Activated naive CD4-positive, alpha-beta T cell treated with anti-CD3 and anti-CD28 coated beads, Interleukin-2, amount 50 U/mL, for 24 hours (primary cell): ENCODE measurements at regions not wholly inside any gene's neighbourhood (a gene's known extent, or its start where the extent isn't known, plus 50 kb on each side); places are given as distances from the start of the nearest gene placed in this dataset.

ENCODE experiments used
- H3K27ac Mint-ChIP-seq: one replicate; pipeline ENCODE4 v1.8.0; 2021; ENCODE audit warnings: mild to moderate bottlenecking, mixed read lengths
- H3K27me3 Mint-ChIP-seq: one replicate; pipeline ENCODE4 v1.8.0; 2021; ENCODE audit warnings: mixed read lengths
- H3K36me3 Mint-ChIP-seq: one replicate; pipeline ENCODE4 v1.8.0; 2021; ENCODE audit warnings: mixed read lengths
- H3K4me1 Mint-ChIP-seq: one replicate; pipeline ENCODE4 v1.8.0; 2021; ENCODE audit warnings: mixed read lengths
- H3K4me3 Mint-ChIP-seq: one replicate; pipeline ENCODE4 v1.8.0; 2021; ENCODE audit warnings: mild to moderate bottlenecking, mixed read lengths
- H3K9me3 Mint-ChIP-seq: one replicate; pipeline ENCODE4 v1.8.0; 2021; ENCODE audit warnings: mixed read lengths

DNA sequence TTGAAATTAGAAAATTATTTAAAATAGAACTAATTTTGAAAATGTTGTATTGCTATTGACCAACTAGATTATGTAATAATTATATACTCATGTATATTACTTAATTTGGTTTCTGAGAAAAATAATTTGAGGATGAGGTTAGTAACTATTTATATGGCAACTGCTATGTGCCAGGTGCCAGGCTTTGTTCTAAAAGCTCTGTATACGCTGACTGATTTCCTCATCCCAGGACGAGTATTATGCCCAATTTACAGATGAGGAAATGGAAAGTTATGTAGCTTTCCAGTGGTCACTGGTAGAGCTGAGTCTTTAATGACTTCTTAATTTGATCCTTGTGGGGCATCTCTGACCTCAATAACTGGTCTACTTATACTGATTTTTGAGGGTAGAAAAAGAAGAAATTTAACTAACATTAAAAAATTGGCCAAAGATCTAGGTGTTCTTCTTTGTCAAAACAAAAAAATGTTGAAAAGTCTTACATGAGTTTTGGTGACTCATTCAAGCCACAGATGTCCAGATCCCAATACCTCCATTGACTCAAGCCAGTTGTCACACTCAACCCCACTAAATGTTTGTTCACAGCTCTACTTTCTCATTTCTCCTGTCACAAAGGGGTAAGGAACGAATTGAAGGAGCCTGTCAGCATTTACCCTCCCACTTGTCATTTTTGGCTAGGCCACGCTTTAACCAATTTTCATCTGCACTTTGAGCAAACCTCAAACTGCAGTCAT lies 228.1 kb upstream of the MEF2C start:
- Mint-ChIP-seq H3K27me3 (no peaks in the 10 kb centered on the region), H3K36me3 (no peaks in the 10 kb centered on the region), H3K4me3 (no peak overlapping the region), H3K9me3 (peaks cover 4% of the 10 kb centered on the region), H3K4me1 (no peaks in the 10 kb centered on the region), H3K27ac (no peak overlapping the region)

DNA sequence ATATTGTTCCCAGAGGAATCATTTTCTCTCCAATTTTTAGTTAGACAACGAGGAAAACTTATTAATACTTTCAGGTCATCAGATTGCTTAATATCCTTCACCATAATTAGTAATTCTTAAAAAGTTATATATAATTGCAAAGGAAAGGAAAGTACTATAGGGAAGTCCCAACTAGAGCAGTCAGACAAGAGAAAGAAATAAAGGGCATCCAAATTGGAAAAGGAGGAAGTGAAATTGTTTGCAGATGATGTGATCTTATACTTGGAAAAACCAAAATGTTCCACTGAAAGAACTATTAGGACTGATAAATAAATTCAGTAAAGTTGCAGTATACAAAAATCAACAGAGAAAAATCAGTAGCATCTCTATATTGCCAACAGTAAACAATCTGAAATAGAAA lies 223.5 kb upstream of the MEF2C start:
- Mint-ChIP-seq H3K36me3 (no peaks in the 10 kb centered on the region), H3K4me3 (no peak overlapping the region), H3K27ac (no peak overlapping the region), H3K4me1 (no peaks in the 10 kb centered on the region), H3K27me3 (no peaks in the 10 kb centered on the region), H3K9me3 (peaks cover 9% of the 10 kb centered on the region)

DNA sequence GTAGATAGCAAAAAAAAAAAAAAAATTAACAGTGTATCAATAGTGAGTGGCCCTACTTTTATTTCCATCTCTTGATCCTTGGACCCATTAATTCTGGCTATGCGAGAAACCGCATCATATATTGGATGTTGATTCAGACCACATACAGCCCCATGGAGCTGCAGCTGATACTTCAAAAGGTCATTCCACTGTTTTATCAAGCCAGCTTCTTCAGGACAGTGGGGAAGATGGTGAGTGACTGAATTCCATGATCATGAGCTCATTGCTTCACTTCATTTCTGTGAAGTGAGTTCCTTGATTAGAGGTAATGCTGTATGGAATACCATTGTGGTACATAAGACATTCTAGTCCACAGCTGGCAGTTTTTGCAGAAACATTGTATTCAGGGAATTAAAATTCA lies 222.9 kb upstream of the MEF2C start:
- Mint-ChIP-seq H3K4me1 (no peaks in the 10 kb centered on the region), H3K27me3 (no peaks in the 10 kb centered on the region), H3K9me3 (peaks cover 9% of the 10 kb centered on the region), H3K4me3 (no peak overlapping the region), H3K36me3 (no peaks in the 10 kb centered on the region), H3K27ac (no peak overlapping the region)

DNA sequence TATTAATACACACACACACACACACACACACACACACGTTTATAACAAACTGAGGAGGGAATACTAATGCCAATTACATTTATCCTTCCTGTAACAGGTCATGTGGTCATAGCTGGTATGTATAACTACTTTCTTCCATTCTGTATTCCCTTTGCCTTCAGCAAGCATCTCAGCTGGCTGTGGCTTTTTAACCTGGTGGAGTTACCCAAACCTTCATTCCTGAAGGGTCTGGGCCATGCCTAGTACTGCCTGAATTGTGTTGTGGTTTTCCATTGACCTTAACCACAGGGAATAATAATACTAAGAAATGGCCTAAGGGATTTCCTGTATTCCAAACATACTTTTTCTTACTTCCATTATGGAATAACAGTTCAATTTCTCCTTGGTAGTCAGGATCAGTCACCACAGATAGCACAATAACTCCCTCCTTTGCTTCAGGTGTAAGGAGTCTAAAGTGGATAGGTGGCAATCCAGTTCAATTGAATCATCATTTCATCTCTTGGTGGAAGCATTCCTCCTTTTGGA lies 222.2 kb upstream of the MEF2C start:
- Mint-ChIP-seq H3K27me3 (no peaks in the 10 kb centered on the region), H3K36me3 (no peaks in the 10 kb centered on the region), H3K9me3 (peaks cover 9% of the 10 kb centered on the region), H3K4me1 (no peaks in the 10 kb centered on the region), H3K4me3 (no peak overlapping the region), H3K27ac (no peak overlapping the region)

DNA sequence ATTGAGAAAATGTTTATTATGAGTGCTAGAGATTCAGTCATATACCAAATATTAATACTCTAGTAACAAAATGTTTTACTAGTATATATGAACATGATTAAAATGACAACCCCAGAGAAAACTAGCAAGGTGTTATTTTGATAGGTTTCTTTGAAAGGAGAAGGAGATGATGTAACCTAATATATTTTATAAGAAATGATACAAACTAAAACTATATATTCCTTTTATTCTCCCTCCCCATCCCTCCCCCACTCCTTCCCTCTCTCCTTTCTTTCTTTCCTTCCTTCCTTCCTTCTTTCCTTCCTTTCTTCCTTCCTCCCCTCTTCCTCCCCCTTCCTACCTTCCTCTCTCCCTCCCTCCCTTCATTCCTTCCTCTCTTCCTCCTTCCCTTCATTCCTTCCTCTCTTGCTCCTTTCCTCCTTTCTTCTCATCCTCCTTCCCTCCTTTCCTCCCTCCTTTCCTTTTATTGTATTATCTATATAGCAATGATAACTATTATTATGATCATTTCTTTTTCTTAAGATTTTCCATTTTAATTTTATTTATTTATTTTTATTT lies 215.3 kb upstream of the MEF2C start:
- no peak overlapping the region for H3K4me3 Mint-ChIP-seq
- H3K36me3 Mint-ChIP-seq = no peaks in the 10 kb centered on the region
- no peak overlapping the region for H3K27ac Mint-ChIP-seq

DNA sequence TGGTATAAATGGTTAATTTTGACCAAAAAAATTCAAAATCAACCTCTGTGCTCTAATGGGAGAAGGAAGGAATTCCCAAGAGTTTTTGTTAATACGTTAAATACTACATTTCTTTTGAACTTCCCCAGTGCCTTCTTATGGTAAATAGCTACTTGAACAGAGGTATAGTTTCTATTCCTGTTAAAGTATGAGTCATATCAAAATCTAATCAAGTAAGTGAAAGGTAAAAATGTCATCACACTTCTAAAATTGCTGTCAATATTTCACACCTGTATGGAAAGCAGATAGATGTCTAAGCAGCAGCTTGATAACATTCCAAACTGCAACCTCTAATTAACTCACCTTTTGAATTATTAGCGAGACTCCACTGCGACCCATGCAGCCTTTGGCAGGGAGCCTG lies 214.1 kb upstream of the MEF2C start:
- Mint-ChIP-seq H3K4me1 (no peaks in the 10 kb centered on the region), H3K27me3 (no peaks in the 10 kb centered on the region), H3K9me3 (peaks cover 5% of the 10 kb centered on the region), H3K4me3 (no peak overlapping the region), H3K27ac (no peak overlapping the region), H3K36me3 (no peaks in the 10 kb centered on the region)

More for the DNA sequence above, 215.3 kb upstream of the MEF2C start:
- H3K9me3 Mint-ChIP-seq = peaks cover 5% of the 10 kb centered on the region
- no peaks in the 10 kb centered on the region for H3K27me3 Mint-ChIP-seq
- H3K4me1 Mint-ChIP-seq = no peaks in the 10 kb centered on the region

DNA sequence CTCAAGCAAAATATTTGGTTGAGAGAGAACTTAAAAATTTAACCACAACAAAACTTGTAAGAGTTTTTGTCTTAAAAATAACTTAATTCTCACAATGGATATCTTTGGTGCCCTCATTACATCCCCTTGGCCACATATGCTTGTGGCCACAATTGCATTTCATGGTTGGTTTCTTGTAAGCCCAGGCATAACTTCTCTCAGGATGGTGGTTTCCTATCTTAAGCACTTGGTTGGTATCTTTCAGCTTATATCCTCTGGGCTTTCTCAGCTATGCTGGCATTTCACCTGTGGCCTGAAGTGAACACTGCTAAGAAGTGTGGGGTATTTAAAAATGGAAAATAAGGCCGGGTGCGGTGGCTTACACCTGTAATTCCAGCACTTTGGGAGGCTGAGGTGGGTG lies 212.4 kb upstream of the MEF2C start:
- H3K27ac Mint-ChIP-seq = no peak overlapping the region
- H3K9me3 Mint-ChIP-seq = no peaks in the 10 kb centered on the region

DNA sequence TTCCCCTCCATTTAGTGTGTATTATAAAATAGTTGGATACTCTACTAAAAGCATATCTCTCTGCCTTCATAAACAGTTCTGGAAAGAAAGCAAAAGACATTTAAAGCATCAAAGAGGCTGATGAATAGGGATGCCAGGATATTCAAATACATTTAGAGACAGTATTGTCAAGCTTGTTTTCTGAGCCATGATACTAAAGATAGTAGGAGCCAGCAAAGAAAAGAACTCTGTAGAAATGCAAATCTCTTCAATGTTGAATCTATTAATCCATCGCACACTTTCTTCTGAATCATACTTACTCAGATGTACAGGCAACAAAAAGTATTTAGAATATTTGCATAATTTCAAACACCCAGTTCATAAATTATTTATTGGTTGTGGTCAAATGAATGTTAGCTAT lies 207.1 kb upstream of the MEF2C start:
- Mint-ChIP-seq H3K36me3 (no peaks in the 10 kb centered on the region), H3K4me3 (no peak overlapping the region), H3K27me3 (peaks cover 2% of the 10 kb centered on the region), H3K27ac (no peak overlapping the region), H3K9me3 (no peaks in the 10 kb centered on the region), H3K4me1 (no peaks in the 10 kb centered on the region)

More for the DNA sequence above, 212.4 kb upstream of the MEF2C start:
- Mint-ChIP-seq H3K4me3 (no peak overlapping the region), H3K4me1 (no peaks in the 10 kb centered on the region), H3K36me3 (no peaks in the 10 kb centered on the region), H3K27me3 (no peaks in the 10 kb centered on the region)

DNA sequence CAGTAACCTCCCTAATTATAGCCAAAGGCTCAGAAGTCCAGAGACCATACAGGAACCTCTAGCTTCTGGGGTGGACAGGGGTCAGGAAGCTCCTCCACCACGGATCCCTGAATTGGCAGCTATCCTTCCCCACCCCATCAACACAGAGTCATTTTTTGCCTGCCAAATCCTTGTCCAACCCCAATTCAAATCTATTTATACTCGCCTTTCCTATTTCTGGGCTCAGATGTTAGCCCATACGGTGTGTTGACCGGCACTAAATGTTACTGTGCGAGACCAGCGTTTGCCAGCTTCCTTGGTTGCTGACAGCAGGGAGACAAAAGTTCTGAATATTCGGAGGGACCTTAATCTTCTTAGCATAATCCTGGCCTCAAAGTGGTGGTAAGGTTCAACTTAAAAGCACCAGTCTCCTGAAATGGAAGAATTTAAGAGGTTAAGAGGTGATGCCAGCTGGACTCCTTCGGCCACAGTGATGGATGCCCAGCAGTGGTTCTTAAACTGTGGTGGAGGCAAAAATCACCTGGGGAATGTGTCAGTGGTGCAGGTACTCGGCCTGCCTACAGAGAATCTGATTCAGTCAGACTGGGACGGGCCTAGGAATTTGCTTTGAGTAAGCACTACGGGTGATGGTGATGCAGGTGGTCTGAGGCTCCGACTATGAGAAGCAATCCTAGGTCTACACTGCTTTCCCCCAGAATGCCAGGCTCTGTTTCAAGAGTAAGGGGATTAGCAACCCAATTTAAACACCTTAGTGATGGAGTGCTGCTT lies 204.8 kb upstream of the MEF2C start:
- no peaks in the 10 kb centered on the region for H3K9me3 Mint-ChIP-seq
- no peak overlapping the region for H3K4me3 Mint-ChIP-seq
- H3K36me3 Mint-ChIP-seq = no peaks in the 10 kb centered on the region

DNA sequence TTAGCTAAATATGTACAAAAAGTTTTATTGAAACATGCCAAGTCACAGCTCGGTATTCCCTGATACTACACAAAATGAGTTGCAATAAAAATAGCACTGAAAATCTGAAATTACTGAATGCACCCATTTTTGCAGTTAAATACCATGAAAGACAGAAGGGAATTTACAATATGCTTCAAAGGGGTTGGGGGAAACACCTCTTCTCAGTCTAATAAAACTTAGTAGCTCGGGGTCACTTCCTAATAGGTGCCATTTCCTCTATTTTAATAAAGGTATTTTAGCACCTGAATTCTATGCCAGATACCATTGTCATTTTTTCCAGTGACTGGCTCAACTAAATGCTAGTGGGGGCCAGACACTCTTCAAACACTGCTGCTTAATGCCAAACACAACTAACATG lies 204.1 kb upstream of the MEF2C start:
- Mint-ChIP-seq H3K9me3 (no peaks in the 10 kb centered on the region), H3K4me3 (no peak overlapping the region), H3K36me3 (no peaks in the 10 kb centered on the region), H3K27ac (no peak overlapping the region), H3K4me1 (no peaks in the 10 kb centered on the region), H3K27me3 (peaks cover 2% of the 10 kb centered on the region)

More for the DNA sequence above, 204.8 kb upstream of the MEF2C start:
- Mint-ChIP-seq H3K27me3 (peaks cover 2% of the 10 kb centered on the region), H3K27ac (no peak overlapping the region), H3K4me1 (no peaks in the 10 kb centered on the region)

DNA sequence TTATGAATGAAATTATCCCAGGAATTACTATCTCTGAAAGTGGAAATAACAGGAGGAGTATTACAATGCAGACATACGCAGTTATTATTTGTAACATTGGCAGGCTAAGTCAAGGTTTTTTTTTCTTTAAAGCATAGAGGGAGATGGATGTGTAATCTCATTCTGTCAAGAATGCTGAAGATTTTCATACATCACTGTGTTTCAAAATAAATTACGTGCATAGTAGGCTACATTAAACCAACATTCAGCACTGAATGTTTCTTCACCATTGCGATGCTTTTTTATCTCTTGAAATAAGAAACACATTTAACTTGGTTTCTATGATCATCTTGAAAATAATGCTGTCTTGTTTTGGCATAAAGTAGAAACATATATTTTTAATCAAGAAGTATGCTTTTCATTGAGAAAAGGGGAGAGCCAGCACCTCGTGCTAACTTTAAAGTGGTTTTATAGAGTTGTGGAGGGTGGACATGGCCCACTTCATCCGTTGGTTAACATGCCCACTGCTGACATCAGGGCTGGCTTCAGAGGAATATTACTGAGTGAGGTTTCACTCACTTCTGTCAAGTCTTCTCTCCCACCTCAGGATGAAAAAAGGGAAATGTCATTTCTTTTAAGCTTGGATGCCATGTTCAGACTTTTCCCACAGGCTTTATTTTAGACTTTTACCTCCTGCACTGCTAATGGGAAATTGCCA lies 203.6 kb upstream of the MEF2C start:
- H3K9me3 Mint-ChIP-seq = no peaks in the 10 kb centered on the region
- no peak overlapping the region for H3K4me3 Mint-ChIP-seq
- H3K4me1 Mint-ChIP-seq = no peaks in the 10 kb centered on the region
- H3K27me3 Mint-ChIP-seq = peaks cover 2% of the 10 kb centered on the region
- no peak overlapping the region for H3K27ac Mint-ChIP-seq
- H3K36me3 Mint-ChIP-seq = no peaks in the 10 kb centered on the region

DNA sequence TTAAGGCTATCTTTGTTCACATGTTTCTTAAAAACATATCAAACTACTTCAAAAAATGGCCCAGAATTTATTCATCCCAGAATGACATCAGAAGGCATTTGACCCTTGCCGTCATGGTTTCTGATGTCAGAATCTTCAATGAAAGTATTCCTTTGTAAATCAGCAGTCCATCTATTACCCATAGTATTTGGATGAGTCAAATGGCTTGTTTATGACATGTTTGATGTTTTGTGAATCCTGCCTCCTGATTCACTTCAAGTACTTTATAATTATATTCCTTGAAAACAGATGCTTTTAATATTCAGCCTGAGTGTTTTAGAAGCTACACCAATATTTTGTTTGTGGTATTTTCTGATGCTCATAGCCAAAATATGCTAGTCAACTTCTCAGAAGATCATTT lies 200.8 kb upstream of the MEF2C start:
- no peak overlapping the region for H3K27ac Mint-ChIP-seq
- H3K4me1 Mint-ChIP-seq = no peaks in the 10 kb centered on the region
- H3K9me3 Mint-ChIP-seq = no peaks in the 10 kb centered on the region
- H3K27me3 Mint-ChIP-seq = peaks cover 2% of the 10 kb centered on the region
- no peaks in the 10 kb centered on the region for H3K36me3 Mint-ChIP-seq
- H3K4me3 Mint-ChIP-seq = no peak overlapping the region

DNA sequence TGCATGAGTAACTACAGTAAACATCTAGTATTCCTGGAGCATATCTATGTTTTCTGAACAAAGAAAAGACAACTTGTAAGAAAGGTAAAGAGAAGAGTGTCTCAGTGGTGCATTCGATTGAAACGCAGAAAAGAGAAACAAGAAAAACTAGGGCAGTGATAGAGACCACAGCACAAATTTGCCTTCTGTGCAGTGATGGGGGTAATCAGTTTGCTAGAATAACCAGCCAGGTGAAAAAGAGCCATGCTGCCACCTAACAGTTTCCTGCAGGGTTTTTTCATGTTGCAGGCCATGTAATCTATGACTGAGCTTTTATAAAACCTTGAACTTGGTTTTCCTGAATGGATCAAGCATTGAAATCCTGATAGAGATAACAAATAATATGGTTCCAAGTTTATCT lies 198.4 kb upstream of the MEF2C start:
- H3K4me1 Mint-ChIP-seq = no peaks in the 10 kb centered on the region
- H3K27me3 Mint-ChIP-seq = peaks cover 2% of the 10 kb centered on the region
- no peaks in the 10 kb centered on the region for H3K36me3 Mint-ChIP-seq
- H3K9me3 Mint-ChIP-seq = no peaks in the 10 kb centered on the region
- no peak overlapping the region for H3K4me3 Mint-ChIP-seq
- H3K27ac Mint-ChIP-seq = no peak overlapping the region

DNA sequence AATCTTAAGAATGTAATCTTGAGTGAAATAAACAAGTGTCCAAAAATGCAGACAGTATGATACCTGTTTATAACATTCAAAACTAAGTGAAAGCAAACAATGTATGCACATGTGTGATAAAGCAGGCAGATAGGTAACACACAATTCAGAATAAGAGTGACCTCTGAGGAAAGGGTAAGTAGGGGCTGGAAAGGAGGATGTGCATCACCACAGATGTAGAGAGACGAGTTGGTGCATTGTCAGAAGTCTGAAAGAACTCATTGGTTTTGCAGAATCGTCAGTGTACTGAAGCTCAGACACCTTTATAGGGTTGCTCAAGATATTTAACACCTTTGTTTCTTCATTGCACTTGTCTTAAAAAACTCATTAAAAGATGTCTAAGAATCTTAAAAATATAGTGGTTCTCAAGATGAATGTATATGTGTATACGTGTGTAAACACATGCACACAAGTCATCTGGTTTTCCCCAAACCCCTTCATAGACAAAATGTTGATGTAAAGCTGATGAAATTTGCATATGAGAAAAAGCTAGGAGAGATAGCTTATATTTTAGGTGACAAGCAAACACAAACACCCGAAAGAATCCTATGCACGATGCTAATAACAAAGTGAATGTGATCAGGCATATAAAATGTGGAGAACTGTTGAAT lies 197.6 kb upstream of the MEF2C start:
- H3K4me1 Mint-ChIP-seq = no peaks in the 10 kb centered on the region
- no peak overlapping the region for H3K27ac Mint-ChIP-seq
- no peak overlapping the region for H3K4me3 Mint-ChIP-seq
- H3K9me3 Mint-ChIP-seq = no peaks in the 10 kb centered on the region
- no peaks in the 10 kb centered on the region for H3K36me3 Mint-ChIP-seq
- no peaks in the 10 kb centered on the region for H3K27me3 Mint-ChIP-seq
